NCI-H1436 (cell line): ENCODE measurements at regions not wholly inside any gene's neighbourhood (a gene's known extent, or its start where the extent isn't known, plus 50 kb on each side); places are given as distances from the start of the nearest gene placed in this dataset.
"Not testable (repeated sequence)": the region's sequence is repeated elsewhere in the genome, so short reads cannot be mapped to it uniquely, and the experiment has no call there.

ENCODE experiments used
- DNase-seq: peaks from one replicate; lab custom pipeline; 2025; lab: John Stamatoyannopoulos, UW

DNA sequence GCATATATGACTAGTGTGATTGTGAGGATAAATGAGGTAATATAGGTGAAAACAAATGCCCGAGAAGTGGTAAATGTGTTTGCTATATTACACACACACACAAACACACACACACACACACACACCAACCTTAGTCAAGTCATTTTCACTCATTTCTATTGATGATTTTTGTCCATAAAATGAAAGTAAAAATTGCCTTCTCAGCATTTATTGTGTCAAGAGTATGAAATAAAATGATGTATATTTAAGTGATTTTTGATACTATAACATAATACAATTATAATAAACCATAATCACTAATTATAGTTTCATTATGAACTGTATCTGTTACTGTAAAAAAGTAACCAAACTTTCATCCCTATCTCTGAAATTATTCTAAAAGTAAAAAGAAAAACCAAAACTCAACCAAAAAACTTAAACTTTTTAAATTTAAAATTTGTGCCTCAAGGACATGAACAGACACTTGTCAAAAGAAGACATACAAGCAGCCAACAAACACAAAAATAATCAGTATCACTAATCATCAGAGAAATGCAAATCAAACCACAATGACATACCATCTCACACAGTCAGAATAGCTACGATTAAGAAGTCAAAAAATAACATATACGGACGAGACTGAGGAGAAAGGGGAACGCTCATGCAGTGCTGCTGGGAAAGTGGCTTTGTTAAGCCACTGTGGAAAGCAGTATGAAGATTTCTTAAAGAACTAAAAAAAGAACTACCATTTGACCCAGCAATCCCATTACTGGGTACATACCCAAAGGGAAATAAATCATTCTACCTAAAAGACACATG lies 601.0 kb downstream of the TMA16 start:
- no peak for DNase-seq

DNA sequence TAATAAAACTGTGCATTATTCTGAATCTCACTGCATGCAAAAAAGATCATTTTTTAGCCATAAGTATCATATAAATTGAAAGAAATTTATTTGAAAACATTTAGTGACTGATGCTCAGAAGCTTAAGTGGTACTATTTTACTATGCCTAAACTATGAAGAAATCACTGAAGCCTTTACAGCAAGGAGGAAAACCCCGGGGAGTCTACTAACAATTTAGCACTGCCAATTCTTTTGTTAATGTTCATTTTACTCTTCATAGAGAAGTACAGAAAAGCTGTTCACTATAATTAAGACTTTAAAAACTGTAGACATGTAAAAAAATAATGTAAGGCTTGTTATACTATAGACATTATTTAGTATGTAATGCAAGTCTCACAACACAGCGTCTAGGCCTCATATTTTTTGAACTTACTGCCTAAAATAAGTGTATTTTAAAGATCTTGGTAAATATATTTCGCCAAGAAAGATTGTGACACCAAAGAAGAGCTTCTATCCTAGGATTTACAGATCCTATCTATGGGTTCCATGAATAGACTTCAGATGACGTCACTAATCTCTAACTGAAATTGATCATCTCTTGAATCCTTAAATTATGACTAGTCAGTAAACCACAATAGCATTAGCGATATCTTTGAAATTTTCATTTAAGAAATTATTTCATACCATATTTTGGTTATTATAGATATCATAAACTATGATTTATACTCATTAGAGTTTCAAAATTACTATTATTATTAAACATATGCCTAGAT lies 602.5 kb downstream of the TMA16 start:
- DNase-seq = no peak

DNA sequence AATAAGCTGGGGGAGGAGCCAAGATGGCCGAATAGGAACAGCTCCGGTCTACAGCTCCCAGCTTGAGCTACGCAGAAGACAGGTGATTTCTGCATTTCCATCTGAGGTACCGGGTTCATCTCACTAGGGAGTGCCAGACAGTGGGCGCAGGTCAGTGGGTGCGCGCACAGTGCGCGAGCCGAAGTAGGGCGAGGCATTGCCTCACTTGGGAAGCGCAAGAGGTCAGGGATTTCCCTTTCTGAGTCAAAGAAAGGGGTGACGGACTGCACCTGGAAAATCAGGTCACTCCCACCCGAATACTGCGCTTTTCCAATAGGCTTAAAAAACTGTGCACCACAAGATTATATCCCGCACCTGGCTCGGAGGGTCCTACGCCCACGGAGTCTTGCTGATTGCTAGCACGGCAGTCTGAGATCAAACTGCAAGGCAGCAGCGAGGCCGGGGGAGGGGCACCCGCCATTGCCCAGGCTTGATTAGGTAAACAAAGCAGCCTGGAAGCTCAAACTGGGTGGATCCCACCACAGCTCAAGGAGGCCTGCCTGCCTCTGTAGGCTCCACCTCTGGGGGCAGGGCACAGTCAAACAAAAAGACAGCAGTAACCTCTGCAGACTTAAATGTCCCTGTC lies 606.4 kb downstream of the TMA16 start:
- DNase-seq = not testable (repeated sequence)

DNA sequence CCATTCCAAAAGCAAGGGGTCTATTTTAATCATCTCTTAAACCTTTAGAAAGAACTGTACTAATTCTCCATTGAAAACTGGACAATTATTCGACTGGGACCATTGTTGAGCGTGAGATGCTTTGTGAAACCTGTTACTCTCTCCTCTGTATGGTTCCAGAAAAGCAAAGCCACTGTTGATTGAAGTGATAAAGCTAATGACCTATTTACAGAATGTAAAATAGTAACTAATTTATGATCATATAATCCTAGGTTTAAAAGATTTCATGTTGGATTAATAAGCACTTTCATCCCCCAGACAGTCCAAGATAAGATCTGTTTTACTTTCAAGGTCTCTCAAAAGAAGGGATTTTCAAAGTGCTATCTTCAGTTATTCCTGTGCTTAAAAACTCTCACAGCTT lies 614.5 kb downstream of the TMA16 start:
- no peak for DNase-seq

DNA sequence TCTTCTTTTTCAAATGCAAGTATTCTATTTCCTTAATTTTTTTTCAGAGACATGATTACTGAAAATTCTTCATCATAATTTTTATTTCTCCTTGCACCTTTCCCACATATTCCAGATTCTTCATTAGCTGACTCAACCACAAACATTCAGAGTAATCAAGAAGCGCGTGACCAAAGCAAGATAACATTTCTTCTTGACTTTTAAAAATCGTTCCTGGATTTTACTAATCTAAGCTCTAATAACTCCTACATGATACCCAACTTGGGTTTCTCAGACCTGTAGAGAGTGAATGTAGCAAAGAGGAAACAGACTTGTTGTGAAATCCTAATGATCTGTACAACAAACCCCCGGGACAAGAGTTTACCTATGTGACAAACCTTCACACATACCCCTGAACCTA lies 615.0 kb downstream of the TMA16 start:
- no peak for DNase-seq

DNA sequence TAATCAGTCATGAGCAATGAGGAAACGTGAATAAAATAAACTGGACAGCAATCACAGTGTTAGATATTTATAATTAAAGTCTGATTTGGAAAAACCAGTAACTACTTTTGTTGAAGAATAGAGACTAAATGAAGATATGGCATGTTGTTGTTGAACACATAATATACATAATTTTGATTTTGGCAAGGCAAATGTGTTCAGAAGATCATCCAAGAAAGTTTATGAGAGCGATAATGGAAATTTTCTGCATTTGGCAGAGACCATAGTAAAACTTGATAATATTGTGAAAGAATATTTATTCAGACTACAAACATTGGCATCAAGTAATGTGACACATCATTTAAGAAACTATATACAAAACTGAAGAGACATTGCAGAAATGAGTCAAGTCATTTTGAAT lies 620.7 kb downstream of the TMA16 start:
- DNase-seq = no peak

DNA sequence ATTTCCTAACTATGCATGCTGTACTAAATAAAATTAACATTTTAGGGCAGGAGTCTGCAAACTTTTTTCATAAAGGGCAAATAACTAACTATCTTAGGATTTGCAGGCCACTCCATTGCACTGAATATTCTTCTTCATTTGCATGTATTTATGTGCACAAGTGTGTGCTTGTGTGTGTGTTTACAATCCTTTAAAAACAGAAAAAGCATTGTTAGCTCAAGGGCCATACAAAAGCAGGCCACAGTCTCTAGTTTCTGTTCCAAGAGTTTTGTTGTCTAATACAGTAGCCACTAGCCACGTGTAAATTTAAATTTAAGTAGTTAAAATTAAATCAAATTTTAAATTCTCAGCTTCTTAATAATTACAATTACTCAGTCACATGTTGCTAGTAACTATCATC lies 621.8 kb downstream of the TMA16 start:
- no peak for DNase-seq

DNA sequence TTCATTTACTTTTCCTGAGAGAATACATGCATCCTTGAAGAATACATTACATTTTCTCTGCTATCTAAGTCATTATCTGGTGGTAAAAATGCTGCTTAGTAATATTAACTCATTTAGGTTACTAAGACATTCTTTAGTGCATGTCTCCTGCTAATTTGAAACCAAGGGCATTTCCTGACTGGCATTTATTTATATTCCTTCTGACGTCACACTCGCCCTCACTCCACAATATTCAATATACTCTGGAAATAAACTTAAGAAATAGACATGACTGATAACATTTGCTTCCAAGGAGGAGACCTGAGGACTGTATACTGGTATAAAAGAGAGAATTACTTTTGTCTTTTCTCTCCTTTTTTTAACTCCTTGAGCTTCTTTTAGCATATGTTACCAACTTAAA lies 619.5 kb upstream of the SMIM31 start:
- DNase-seq = no peak

DNA sequence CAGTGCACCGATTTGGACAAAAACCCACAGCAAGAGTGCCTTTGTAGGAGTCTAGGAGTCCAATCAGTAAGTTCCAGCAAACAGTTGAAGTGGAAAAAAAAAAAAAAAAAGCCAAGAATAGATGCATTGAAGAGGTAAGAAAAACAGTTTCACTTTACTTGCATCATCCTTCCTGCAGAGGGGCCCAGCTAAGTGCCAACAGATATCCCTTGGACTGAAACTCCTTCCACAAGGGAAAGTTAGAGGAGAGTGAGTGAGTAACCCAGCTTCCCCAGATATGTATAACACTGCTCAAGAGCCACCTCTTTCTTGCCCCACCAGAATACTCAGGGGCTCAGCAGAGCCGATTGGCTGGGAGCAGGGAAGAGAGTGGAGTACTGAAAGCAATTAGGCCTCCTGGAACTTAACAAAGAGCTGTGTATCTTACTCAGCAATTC lies 617.7 kb upstream of the SMIM31 start:
- no peak for DNase-seq

DNA sequence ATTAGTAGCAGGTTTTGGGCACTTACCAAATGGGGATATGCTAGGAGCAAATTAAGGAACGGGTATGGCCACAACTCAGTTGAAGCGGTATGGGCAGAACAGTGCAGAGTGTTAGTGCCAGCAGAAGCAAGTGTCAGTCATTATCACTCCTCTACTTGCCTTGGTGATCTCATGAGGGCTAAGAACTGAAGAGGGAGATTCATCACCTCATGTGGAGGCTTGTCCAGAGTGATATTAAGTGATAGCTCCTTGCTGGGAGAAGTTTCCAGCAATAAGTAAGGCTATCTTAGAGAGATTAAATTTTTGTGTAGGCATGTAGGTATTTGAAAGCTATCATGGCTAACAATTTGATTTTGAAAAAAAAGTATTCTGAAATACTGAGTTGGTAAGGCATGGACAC lies 615.4 kb upstream of the SMIM31 start:
- no peak for DNase-seq

DNA sequence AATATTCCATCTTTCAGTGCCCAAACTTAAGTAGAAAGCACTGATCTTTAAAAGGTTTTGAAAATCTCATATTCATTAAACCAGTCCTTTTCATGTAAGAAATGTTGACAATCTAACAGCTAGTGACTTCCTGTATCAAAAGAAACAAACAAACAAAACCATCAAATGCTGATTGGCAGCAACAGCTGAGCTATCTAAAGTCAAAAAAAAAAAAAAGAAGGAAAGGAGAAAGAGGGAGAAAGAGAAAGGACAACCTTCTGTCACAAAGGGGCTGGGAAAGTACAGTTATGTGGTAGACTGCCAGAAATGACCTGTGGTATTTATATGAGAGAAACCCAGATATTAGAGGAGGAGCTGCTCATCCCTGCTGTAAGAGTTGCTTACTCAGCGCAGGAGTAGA lies 614.6 kb upstream of the SMIM31 start:
- DNase-seq = no peak

DNA sequence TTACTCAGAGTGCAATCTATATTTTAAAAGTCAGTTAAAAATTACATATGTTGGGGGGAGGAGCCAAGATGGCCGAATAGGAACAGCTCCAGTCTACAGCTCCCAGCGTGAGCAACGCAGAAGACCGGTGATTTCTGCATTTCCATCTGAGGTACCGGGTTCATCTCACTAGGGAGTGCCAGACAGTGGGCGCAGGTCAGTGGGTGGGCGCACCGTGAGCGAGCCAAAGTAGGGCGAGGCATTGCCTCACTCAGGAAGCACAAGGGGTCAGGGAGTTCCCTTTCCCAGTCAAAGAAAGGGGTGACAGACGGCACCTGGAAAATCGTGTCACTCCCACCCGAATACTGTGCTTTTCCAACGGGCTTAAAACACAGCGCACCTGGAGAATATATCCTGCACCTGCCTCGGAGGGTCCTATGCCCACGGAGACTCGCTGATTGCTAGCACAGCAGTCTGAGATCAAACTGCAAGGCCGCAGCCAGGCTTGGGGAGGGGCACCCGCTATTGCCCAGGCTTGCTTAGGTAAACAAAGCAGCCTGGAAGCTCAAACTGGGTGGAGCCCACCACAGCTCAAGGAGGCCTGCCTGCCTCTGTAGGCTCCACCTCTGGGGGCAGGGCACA lies 612.1 kb upstream of the SMIM31 start:
- DNase-seq = peak; percentile 29

DNA sequence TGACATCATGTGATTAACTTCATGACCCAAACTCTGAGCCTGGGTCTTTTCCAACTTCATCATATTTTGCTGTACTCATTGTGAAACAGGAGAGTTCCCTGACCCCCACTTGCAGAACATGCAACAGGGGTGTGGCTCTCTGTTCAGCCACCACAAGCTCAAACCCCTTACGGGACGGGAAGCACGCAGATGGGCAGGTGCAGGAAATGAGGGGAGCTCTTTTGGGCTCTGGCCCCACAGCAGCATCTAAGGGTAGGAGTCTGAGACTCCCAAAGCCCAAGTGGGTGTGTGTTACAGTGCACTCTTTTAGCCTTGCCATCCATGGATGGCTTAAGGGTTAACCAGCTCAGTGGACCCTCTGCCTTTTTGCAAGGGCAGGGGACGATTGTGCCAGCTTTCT lies 599.5 kb upstream of the SMIM31 start:
- DNase-seq = no peak

DNA sequence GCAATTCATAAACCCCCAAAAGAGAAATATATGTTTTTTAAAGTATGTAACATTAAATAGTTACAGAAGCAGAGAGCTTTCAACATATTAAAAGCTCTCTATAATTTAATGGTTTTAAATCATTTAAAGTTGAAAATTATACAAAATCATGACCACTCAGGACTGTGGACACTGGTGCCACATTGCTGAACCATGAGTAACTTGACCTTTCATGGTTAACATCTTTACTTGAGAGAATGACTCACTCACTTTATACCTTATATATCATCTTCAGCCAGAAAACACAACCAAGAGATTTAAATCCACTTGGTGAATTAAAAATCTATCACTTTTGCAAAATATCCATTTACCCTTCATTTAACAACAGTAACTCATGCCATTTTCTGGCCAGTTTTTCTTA lies 584.3 kb upstream of the SMIM31 start:
- DNase-seq = no peak

DNA sequence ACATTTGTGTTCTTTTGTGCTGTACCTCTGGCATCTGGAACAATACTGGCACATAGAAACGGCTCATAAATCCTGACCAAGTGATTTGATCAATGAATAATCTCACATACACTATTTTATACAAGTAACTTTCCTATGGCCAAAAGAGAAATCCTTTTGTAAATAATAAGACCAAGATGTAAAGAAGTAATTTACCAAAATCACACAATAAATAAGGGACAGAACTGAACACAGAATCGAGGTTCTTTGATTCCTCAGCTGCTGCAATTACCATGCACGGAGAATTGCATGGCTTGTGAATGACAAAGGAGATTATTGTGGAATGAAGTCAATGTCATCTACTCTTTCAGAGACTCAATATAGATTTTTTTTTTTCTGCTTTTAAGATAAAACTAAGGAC lies 576.8 kb upstream of the SMIM31 start:
- DNase-seq = no peak

DNA sequence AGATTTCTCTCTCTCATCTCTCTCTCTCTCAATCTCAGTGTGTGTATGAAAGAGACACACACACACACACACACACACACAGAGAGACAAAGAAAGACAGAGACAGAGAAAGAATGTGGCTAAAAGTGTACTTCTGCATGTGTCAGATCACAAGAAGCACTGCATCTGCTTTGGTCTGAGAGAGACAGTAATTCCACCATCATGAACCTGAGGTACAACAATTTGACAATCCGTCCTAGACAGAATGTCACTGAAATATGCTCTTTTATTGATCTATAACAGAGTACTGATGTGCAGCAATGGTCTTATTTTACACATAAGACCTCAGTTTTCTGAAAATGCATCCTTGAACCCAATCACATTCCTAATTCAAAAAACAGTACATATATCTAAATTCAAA lies 576.2 kb upstream of the SMIM31 start:
- DNase-seq = no peak

DNA sequence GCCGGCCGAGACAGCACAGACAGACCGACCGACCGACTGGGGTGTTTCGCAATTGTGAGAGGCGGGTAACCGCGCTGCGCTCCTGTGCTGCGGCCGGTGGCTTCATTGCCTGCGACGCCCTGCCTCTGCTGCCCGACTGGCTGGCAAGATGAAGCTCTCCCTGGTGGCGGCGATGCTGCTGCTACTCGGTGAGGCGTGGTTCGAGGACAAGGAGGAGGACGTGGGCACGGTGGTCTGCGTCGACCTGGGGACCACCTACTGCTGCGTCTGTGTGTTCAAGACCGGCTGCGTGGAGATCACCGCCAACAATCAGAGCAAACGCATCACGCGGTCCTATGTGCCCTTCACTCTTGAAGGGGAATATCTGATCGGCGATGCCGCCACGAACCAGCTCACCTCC lies 565.7 kb upstream of the SMIM31 start:
- no peak for DNase-seq

DNA sequence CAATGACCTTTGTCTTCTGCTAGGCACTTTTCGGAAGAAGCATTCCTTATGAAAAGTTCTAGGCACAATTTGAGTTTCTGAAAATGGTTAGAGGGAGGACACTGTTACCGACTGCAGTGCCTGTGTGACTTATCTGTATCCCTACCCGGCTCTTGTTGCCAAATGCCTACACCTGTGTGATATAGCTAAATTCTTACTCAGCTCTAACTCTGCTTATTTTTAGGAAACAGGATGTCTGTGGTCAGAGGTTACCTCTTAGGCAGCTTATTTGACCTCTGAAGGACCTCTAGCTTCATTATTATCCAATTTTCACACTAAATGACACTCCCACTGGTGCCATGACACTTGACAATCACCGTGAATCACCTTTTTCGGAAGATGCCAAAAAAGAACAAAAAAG lies 561.1 kb upstream of the SMIM31 start:
- DNase-seq = no peak

DNA sequence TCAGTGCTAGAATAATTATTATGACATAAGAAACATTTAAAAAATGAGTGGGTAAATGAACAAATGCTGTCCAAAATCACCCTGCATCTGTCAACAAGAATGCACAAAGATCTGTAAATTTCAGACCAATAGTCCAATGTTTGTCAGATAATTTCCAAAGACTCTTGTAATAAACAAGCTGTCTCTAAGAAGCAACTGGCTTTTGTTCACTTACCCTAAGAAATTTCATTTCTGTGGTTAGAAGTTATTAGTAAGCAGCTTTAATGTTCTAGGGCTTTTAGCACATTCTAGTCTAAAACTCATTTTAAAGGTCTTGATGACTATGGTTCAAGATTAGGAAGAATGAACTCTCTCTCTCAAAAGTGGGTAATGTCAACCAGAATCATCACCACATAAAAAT lies 560.3 kb upstream of the SMIM31 start:
- DNase-seq = no peak

DNA sequence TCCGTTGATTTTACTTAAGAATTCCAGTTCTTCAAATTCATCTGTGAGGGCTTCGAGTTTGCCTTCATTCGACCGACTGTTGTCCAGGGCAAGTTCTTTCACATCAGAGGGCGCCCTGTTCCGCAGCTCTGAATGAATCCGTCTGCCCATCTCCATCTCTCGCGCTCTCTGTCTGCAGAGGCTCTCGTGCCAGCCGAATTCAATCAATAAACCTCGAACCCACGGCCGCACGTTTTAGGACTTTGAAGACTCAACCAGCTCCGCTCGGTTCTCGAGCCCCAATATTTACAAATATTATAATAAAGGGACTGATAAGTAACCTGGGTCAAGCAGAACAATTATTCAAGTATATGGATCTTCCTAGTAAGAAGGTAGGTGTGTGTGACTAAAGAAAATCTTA lies 556.4 kb upstream of the SMIM31 start:
- DNase-seq = no peak

DNA sequence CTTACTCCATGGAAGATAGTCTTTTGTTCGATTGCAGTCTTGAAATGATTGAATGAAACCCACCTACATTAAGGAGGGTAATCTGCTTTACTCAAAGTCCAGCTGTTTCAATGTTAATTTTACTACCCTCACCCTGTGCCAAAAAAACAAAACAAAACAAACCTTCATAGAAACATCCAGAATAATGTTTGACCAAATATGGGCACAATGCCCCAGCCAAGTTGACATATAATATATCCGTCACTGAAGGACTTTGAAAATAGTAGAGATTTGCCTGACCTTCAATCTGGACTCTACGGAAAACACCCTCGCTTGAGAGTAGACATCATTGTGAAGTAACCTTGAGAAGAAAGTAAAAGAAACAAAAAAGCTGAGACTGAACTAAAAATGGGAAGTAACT lies 550.5 kb upstream of the SMIM31 start:
- DNase-seq = no peak

DNA sequence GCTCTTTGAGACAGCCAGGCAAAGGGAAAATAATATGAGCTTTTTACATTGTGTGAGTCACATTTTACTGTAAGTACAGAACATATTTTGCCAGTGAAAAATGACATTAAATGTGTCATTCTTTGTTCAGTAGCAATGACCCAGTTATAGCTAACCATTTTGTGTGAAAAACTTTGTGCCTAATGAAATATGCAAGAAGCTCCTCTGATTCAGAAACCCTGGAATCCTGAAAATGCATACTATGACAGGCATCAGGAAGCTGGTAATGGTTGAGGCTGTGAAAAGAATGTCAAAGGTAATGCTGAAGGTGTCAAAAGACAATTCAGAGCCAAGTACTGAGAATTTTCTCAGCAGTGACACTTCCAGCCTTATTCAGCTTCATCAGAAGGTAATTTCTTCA lies 549.5 kb upstream of the SMIM31 start:
- no peak for DNase-seq

DNA sequence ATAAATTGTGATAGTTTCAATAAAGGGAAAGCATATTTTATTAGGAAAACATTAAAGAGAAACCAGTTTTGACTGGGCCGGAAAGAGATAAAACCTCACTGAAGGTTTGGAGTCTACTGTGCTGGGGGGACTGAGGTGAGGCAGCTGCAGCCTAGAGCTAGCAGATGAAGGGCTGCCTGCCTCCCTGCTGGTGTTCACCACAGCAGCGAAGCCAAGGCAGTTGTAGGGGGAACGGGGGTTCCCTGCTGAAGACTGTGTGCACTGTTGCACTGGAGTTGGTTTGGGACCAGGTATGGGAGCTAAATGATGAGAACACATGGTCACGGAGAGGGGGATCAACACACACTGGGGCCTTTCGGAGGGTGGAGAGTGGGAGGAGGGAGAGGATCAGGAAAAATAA lies 546.5 kb upstream of the SMIM31 start:
- DNase-seq = no peak
